Stimulated activated CD8-positive, alpha-beta memory T cell treated with anti-CD3 and anti-CD28 coated beads, Interleukin-12 subunit alpha, Interleukin-12 subunit beta, amount 100 ng/mL, for 24 hours (primary cell): ENCODE measurements at regions not wholly inside any gene's neighbourhood (a gene's known extent, or its start where the extent isn't known, plus 50 kb on each side); places are given as distances from the start of the nearest gene placed in this dataset.

Source experiments
- DNase-seq: peaks from one replicate; pipeline ENCODE4 v3.0.0-alpha.2; 2020; ENCODE audit errors: extremely low read depth

GRCh38 chr10:128963211-128964099 is 503.6 kb upstream of the MGMT start:
- DNase-seq: no peak

GRCh38 chr10:128964100-128964403 is 503.0 kb upstream of the MGMT start:
- DNase-seq: no peak

- no peak for DNase-seq
Observed at GRCh38 chr10:128967980-128968756, 498.9 kb upstream of the MGMT start.

GRCh38 chr10:128969551-128969950 is 497.5 kb upstream of the MGMT start:
- DNase-seq: no peak

- no peak for DNase-seq
Observed at GRCh38 chr10:128971374-128972035, 495.5 kb upstream of the MGMT start.

- DNase-seq: no peak
Observed at GRCh38 chr10:128972036-128972405, 495.0 kb upstream of the MGMT start.

GRCh38 chr10:128973221-128973620 is 493.8 kb upstream of the MGMT start:
- no peak for DNase-seq

- no peak for DNase-seq
Observed at GRCh38 chr10:128976856-128977255, 490.2 kb upstream of the MGMT start.

- DNase-seq: no peak
Observed at GRCh38 chr10:128978211-128978610, 488.8 kb upstream of the MGMT start.

GRCh38 chr10:128979405-128979804 is 487.6 kb upstream of the MGMT start:
- DNase-seq: no peak

- DNase-seq: no peak
Observed at GRCh38 chr10:128981251-128981650, 485.8 kb upstream of the MGMT start.

- no peak for DNase-seq
Observed at GRCh38 chr10:128981881-128982615, 485.0 kb upstream of the MGMT start.

- no peak for DNase-seq
Observed at GRCh38 chr10:128982616-128982915, 484.5 kb upstream of the MGMT start.

GRCh38 chr10:128985036-128985435 is 482.0 kb upstream of the MGMT start:
- no peak for DNase-seq

GRCh38 chr10:128990986-128991385 is 476.1 kb upstream of the MGMT start:
- no peak for DNase-seq

GRCh38 chr10:128992770-128993169 is 474.3 kb upstream of the MGMT start:
- no peak for DNase-seq

GRCh38 chr10:128993443-128993842 is 473.6 kb upstream of the MGMT start:
- no peak for DNase-seq

GRCh38 chr10:128993911-128994538 is 473.0 kb upstream of the MGMT start:
- no peak for DNase-seq

- no peak for DNase-seq
Observed at GRCh38 chr10:128994598-128995143, 472.4 kb upstream of the MGMT start.

- DNase-seq: no peak
Observed at GRCh38 chr10:128995676-128996075, 471.4 kb upstream of the MGMT start.

GRCh38 chr10:128996092-128996491 is 470.9 kb upstream of the MGMT start:
- DNase-seq: no peak
